Mucosa of stomach (tissue), 1 donor: ENCODE measurements at regions not wholly inside any gene's neighbourhood (a gene's known extent, or its start where the extent isn't known, plus 50 kb on each side); places are given as distances from the start of the nearest gene placed in this dataset.

Source experiments
- H3K27me3 ChIP-seq: one replicate; pipeline ENCODE4 v1.7.0; 2013; ENCODE audit warnings: mild to moderate bottlenecking, low read length; ENCODE audit not compliant: control insufficient read depth, insufficient read depth
- H3K36me3 ChIP-seq: one replicate; pipeline ENCODE4 v1.7.0; 2013; ENCODE audit warnings: low read length; ENCODE audit not compliant: control insufficient read depth, insufficient read depth
- H3K4me1 ChIP-seq: one replicate; pipeline ENCODE4 v1.7.0; 2013; ENCODE audit warnings: mild to moderate bottlenecking, low read length; ENCODE audit not compliant: control insufficient read depth, insufficient read depth
- H3K4me3 ChIP-seq: one replicate; pipeline ENCODE4 v1.7.0; 2013; ENCODE audit warnings: low read length
- H3K9ac ChIP-seq: one replicate; pipeline ENCODE4 v1.7.0; 2013; ENCODE audit warnings: mild to moderate bottlenecking, low read length, moderate library complexity
- H3K9me3 ChIP-seq: one replicate; pipeline ENCODE4 v1.7.0; 2013; ENCODE audit warnings: mild to moderate bottlenecking, low read length, moderate library complexity; ENCODE audit not compliant: control insufficient read depth
- donor health status: Pancreatic carcinoma.

DNA sequence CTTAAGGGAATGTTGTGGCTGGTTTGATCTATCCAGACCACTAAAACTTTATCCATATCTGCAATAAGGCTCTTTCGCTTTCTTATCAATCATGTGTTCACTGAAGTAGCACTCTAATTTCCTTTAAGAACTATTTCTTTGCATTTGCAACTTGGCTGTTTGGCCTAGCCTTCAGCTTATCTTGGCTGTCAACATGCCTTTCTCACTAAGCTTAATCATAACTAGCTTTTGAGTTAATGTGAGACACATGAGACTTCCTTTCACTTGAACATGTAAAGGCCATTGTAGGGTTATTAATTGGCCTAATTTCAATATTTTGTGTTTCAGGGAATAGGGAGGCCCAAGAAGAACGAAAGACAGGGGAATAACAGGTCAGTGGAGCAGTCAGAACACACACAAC lies 124.7 kb downstream of the TNFSF18 start:
- Histone ChIP-seq H3K27me3 (no peaks in the 10 kb centered on the region), H3K4me1 (peaks cover 11% of the 10 kb centered on the region), H3K9me3 (no peaks in the 10 kb centered on the region), H3K36me3 (no peaks in the 10 kb centered on the region), H3K4me3 (no peak overlapping the region), H3K9ac (no peak overlapping the region)

GRCh38 chr1:172928412-172928811 lies 122.3 kb downstream of the TNFSF18 start:
- no peaks in the 10 kb centered on the region for H3K9me3 ChIP-seq
- H3K4me1 ChIP-seq, result peaks cover 11% of the 10 kb centered on the region
- H3K36me3 ChIP-seq, result no peaks in the 10 kb centered on the region
- no peak overlapping the region for H3K4me3 ChIP-seq
- no peaks in the 10 kb centered on the region for H3K27me3 ChIP-seq
- no peak overlapping the region for H3K9ac ChIP-seq

GRCh38 chr1:172929006-172929405 lies 121.7 kb downstream of the TNFSF18 start:
- Histone ChIP-seq H3K4me1 (peaks cover 11% of the 10 kb centered on the region), H3K4me3 (no peak overlapping the region), H3K36me3 (no peaks in the 10 kb centered on the region), H3K27me3 (no peaks in the 10 kb centered on the region), H3K9ac (no peak overlapping the region), H3K9me3 (no peaks in the 10 kb centered on the region)

- Histone ChIP-seq H3K27me3 (no peaks in the 10 kb centered on the region), H3K4me3 (no peak overlapping the region), H3K9ac (no peak overlapping the region), H3K36me3 (no peaks in the 10 kb centered on the region), H3K4me1 (peaks cover 11% of the 10 kb centered on the region), H3K9me3 (no peaks in the 10 kb centered on the region)
Observed at GRCh38 chr1:172930142-172930541, 120.6 kb downstream of the TNFSF18 start.

DNA sequence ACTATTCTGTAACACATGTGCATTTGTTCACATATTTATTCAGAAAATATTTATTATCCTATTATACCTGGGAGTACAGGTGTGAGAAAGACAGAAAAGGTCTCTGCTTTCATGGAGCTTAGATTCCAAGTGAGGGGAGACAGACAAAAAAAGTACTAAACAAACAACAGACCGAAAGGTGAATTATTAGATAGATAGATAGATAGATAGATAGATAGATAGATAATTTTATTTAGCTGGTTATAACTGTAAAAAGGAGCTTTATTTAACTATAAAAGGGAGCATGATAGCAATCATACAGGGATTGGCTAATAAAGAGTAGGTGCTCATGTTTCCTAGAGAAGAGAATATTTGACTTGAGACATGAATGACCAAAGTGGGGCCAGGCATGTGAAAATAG lies 119.4 kb downstream of the TNFSF18 start:
- Histone ChIP-seq H3K4me1 (peaks cover 3% of the 10 kb centered on the region), H3K4me3 (no peak overlapping the region), H3K9ac (no peak overlapping the region), H3K27me3 (no peaks in the 10 kb centered on the region), H3K36me3 (no peaks in the 10 kb centered on the region), H3K9me3 (no peaks in the 10 kb centered on the region)

GRCh38 chr1:172931761-172932160 lies 119.0 kb downstream of the TNFSF18 start:
- H3K9me3 ChIP-seq, result no peaks in the 10 kb centered on the region
- no peak overlapping the region for H3K9ac ChIP-seq
- no peak overlapping the region for H3K4me3 ChIP-seq
- no peaks in the 10 kb centered on the region for H3K4me1 ChIP-seq
- H3K36me3 ChIP-seq, result no peaks in the 10 kb centered on the region
- no peaks in the 10 kb centered on the region for H3K27me3 ChIP-seq

DNA sequence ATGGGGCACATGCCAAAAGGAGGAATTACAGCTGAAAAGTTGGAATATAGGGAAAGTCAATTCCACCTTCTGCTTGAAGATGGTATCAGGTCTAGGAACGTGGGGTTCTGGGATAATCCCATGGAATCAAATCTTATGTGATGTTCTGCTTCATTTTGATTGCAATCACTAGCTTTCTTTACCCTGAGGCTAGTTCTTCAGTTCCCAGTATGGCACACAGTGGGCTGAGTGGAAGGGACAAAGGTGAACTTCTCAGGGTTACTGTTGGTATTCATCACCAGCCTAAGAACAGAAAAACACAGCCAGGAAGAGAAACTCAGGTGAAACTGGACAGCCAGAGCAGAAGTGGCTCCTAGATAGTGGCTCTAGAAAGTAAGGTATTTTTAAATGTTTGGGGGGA lies 117.8 kb downstream of the TNFSF18 start:
- Histone ChIP-seq H3K9ac (no peak overlapping the region), H3K4me3 (no peak overlapping the region), H3K9me3 (no peaks in the 10 kb centered on the region), H3K36me3 (no peaks in the 10 kb centered on the region), H3K27me3 (no peaks in the 10 kb centered on the region), H3K4me1 (no peaks in the 10 kb centered on the region)

GRCh38 chr1:172934417-172934762 lies 116.4 kb downstream of the TNFSF18 start:
- H3K4me1 ChIP-seq, result no peaks in the 10 kb centered on the region
- H3K4me3 ChIP-seq, result no peak overlapping the region
- H3K36me3 ChIP-seq, result no peaks in the 10 kb centered on the region
- no peaks in the 10 kb centered on the region for H3K27me3 ChIP-seq
- no peaks in the 10 kb centered on the region for H3K9me3 ChIP-seq
- H3K9ac ChIP-seq, result no peak overlapping the region

DNA sequence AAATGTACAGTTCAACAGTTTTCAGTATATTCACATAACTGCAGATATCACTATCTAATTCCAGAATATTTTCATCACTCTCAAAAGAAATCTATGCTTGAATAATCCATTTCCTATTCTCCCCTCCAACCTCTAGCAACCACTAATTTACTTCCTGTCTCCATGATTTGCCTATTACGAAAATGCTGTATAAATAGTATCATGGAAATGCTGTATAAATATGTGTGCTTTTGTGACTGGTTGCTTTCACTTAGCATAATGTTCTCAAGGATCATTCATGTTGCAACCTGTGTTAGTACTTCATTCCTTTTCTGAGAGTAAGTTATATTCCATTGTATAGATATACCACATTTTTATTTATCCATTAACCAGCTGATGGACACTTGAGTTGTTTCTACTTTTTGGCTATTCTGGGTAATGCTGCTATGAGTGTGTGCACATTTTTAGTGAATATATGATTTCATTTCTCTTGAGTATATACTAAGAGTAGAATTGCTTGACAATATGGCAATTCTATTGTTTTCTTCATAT lies 115.6 kb downstream of the TNFSF18 start:
- no peak overlapping the region for H3K9ac ChIP-seq
- no peaks in the 10 kb centered on the region for H3K36me3 ChIP-seq
- H3K9me3 ChIP-seq, result no peaks in the 10 kb centered on the region
- no peaks in the 10 kb centered on the region for H3K4me1 ChIP-seq
- no peak overlapping the region for H3K4me3 ChIP-seq
- H3K27me3 ChIP-seq, result no peaks in the 10 kb centered on the region

- Histone ChIP-seq H3K27me3 (no peaks in the 10 kb centered on the region), H3K9me3 (no peaks in the 10 kb centered on the region), H3K9ac (no peak overlapping the region)
Observed at GRCh38 chr1:172936088-172936645, 114.6 kb downstream of the TNFSF18 start.

GRCh38 chr1:172938681-172939080 lies 112.1 kb downstream of the TNFSF18 start:
- no peaks in the 10 kb centered on the region for H3K4me1 ChIP-seq
- no peaks in the 10 kb centered on the region for H3K9me3 ChIP-seq
- no peak overlapping the region for H3K4me3 ChIP-seq
- H3K27me3 ChIP-seq, result no peaks in the 10 kb centered on the region
- H3K36me3 ChIP-seq, result no peaks in the 10 kb centered on the region
- H3K9ac ChIP-seq, result no peak overlapping the region

More at GRCh38 chr1:172936088-172936645, 114.6 kb downstream of the TNFSF18 start:
- Histone ChIP-seq H3K4me1 (no peaks in the 10 kb centered on the region), H3K4me3 (no peak overlapping the region), H3K36me3 (no peaks in the 10 kb centered on the region)

DNA sequence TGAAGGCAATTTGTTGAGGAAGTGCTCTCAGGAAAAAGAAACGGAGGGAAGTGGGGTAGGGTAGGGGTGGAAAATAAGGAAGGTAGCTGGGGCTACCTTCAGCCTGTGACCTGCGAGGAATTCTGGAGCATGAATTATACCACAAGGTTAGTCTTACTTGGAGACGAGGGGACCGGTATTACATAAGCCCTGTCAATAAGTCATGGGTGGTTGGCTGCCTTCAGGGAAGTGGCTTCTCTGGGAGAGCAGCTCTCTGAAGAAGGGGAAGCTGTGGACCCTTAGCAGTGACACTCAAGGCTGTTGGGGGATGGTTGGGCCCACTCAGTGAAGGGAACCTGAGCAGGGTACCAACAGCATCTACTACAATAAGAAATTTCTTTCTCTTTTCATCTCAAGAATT lies 111.3 kb downstream of the TNFSF18 start:
- Histone ChIP-seq H3K4me1 (no peaks in the 10 kb centered on the region), H3K27me3 (no peaks in the 10 kb centered on the region), H3K9me3 (no peaks in the 10 kb centered on the region), H3K36me3 (no peaks in the 10 kb centered on the region), H3K4me3 (no peak overlapping the region), H3K9ac (no peak overlapping the region)
